ENCODE measurements at regions not wholly inside any gene's neighbourhood (a gene's known extent, or its start where the extent isn't known, plus 50 kb on each side); places are given as distances from the start of the nearest gene placed in this dataset.

DNA sequence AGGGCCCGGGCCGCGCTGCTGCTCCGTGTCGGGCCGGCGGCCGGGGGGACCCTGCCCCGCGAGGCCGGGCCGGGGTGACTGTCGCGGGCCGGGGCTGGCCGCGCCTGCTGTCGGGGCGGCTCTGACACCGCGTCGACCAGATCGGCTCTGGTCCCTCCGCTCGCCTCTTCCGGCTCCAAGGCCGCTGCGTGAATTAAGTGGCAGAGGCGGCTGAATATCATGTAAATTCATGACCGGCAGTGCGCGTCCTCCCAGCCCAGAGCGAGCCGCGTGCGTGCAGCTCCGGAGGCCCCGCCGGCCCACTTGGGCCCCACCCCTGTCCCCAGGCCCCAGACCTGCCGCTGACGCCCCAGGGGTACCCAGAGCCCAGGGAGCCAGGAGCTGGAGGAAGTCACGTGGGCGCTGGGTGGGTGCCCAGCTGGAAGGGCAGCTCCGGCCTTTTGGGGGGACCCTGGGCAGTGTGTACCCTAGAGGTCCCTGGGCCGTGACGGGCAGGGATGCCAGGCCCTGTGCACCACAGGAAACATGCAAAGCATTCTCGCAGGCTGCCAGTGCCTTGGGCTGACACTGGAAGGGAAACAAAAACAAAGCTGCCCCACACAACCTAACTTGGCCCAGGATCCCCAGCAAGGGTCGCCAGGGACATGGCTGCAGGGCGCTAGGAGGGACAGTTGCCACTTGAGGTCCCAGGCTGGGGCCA is 584.0 kb upstream of the MKI67 start:
- ChIA-PET POLR2A (no interaction called here), CTCF (no interaction called here)
- Histone ChIP-seq H3K9me3 (ENCODE audit: control insufficient read depth in 2 of 3, low read length in 3 of 3) (no peaks in the 10 kb centered on the region), H3K4me1 (ENCODE audit: control insufficient read depth in 2 of 2, insufficient read depth in 2 of 2, low read length in 2 of 2) (no peaks in the 10 kb centered on the region), H3K36me3 (ENCODE audit: control insufficient read depth in 2 of 3, insufficient read depth in 3 of 3, low read length in 3 of 3) (no peaks in the 10 kb centered on the region), H3K27ac (ENCODE audit: low read depth, low read length) (no peak overlapping the region), H3K27me3 (ENCODE audit: control insufficient read depth in 2 of 2, insufficient read depth in 2 of 2, low read length in 2 of 2) (no peaks in the 10 kb centered on the region), H3K4me3 (ENCODE audit: low read length) (no peak overlapping the region)
- Mint-ChIP-seq H3K27me3 (peaks cover 10 to 40% (median 24%) of the 10 kb centered on the region in 5 donors), H3K36me3 (no peaks in the 10 kb centered on the region), H3K4me1 (no peaks in the 10 kb centered on the region), H3K4me3 (no peak overlapping the region), H3K27ac (no peak overlapping the region), H3K9me3 (peaks cover 0 to 6% (median 1%) of the 10 kb centered on the region in 11 donors)
- DNase-seq, result no peak
- intact Hi-C loops (cut with micrococcal nuclease), result no loop called here
- ATAC-seq, result peak; percentile 36

DNA sequence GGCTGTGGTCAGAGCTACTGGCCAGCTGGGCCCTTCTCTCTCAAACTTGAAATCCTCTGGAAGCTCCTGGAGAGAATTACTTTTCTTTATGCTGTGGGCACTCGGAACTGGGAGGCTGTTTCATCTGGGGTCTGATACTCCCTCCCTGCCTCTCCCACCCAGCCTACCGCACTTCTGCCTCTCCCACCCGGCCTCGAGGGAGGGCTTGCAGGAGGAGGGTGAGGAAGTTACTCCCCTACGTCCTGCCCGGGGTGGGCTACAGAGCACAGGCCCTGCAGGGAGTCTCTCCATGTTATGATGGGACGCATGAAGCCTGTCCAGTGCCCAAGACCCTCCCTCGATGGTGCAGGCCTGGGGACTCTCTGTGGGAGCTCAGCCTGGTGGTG is 584.6 kb upstream of the MKI67 start:
- peaks cover 0 to 6% (median 0%) of the 10 kb centered on the region in 11 donors for H3K9me3 Mint-ChIP-seq
- no peak for ATAC-seq
- H3K9me3 ChIP-seq (ENCODE audit: control insufficient read depth in 2 of 3, low read length in 3 of 3), result no peaks in the 10 kb centered on the region
- no peaks in the 10 kb centered on the region for H3K4me1 ChIP-seq (ENCODE audit: control insufficient read depth in 2 of 2, insufficient read depth in 2 of 2, low read length in 2 of 2)
- ChIA-PET CTCF (no interaction called here), POLR2A (no interaction called here)
- no peak overlapping the region for H3K4me3 ChIP-seq (ENCODE audit: low read length)
- no peaks in the 10 kb centered on the region for H3K36me3 ChIP-seq (ENCODE audit: control insufficient read depth in 2 of 3, insufficient read depth in 3 of 3, low read length in 3 of 3)
- H3K4me3 Mint-ChIP-seq, result no peak overlapping the region
- peaks cover 10 to 46% (median 24%) of the 10 kb centered on the region in 5 donors for H3K27me3 Mint-ChIP-seq
- intact Hi-C loops (cut with micrococcal nuclease), result no loop called here
- DNase-seq, result no peak
- no peak overlapping the region for H3K27ac Mint-ChIP-seq
- H3K27me3 ChIP-seq (ENCODE audit: control insufficient read depth in 2 of 2, insufficient read depth in 2 of 2, low read length in 2 of 2), result no peaks in the 10 kb centered on the region
- H3K36me3 Mint-ChIP-seq, result no peaks in the 10 kb centered on the region
- H3K4me1 Mint-ChIP-seq, result no peaks in the 10 kb centered on the region
- H3K27ac ChIP-seq (ENCODE audit: low read depth, low read length), result no peak overlapping the region

DNA sequence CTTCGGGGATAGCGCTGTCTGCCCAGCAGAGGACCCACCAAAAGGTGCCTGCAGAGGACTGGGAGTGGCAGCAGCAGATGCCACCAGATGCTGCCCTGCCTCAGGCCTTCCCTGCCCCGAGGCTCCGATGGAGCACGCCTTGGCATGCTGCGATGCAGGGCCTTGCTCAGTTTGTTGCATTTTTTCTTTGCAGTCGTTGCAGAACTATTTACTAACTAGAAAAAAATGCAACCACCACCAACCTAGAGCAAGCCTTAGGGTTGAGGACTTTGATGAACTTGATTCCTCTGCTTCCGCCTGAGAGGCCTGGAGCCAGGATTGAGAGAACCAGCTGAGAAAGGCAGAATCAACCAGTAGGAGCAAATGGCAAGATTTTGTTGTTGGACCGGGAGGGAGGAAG is 585.6 kb upstream of the MKI67 start:
- Mint-ChIP-seq H3K4me1 (no peaks in the 10 kb centered on the region), H3K4me3 (no peak overlapping the region), H3K27ac (no peak overlapping the region), H3K9me3 (peaks cover 0 to 6% (median 0%) of the 10 kb centered on the region in 11 donors), H3K27me3 (peaks cover 10 to 42% (median 24%) of the 10 kb centered on the region in 5 donors), H3K36me3 (no peaks in the 10 kb centered on the region)
- H3K4me1 ChIP-seq (ENCODE audit: control insufficient read depth in 2 of 2, insufficient read depth in 2 of 2, low read length in 2 of 2), result no peaks in the 10 kb centered on the region
- ATAC-seq (no peak), DNase-seq (no peak)
- H3K27me3 ChIP-seq (ENCODE audit: control insufficient read depth in 2 of 2, insufficient read depth in 2 of 2, low read length in 2 of 2), result no peaks in the 10 kb centered on the region
- CTCF ChIA-PET, result no interaction called here
- no peaks in the 10 kb centered on the region for H3K9me3 ChIP-seq (ENCODE audit: control insufficient read depth in 2 of 3, low read length in 3 of 3)
- no peak overlapping the region for H3K27ac ChIP-seq (ENCODE audit: low read depth, low read length)
- H3K36me3 ChIP-seq (ENCODE audit: control insufficient read depth in 2 of 3, insufficient read depth in 3 of 3, low read length in 3 of 3), result no peaks in the 10 kb centered on the region
- intact Hi-C loops (cut with micrococcal nuclease), result no loop called here
- no peak overlapping the region for H3K4me3 ChIP-seq (ENCODE audit: low read length)
- POLR2A ChIA-PET, result no interaction called here

DNA sequence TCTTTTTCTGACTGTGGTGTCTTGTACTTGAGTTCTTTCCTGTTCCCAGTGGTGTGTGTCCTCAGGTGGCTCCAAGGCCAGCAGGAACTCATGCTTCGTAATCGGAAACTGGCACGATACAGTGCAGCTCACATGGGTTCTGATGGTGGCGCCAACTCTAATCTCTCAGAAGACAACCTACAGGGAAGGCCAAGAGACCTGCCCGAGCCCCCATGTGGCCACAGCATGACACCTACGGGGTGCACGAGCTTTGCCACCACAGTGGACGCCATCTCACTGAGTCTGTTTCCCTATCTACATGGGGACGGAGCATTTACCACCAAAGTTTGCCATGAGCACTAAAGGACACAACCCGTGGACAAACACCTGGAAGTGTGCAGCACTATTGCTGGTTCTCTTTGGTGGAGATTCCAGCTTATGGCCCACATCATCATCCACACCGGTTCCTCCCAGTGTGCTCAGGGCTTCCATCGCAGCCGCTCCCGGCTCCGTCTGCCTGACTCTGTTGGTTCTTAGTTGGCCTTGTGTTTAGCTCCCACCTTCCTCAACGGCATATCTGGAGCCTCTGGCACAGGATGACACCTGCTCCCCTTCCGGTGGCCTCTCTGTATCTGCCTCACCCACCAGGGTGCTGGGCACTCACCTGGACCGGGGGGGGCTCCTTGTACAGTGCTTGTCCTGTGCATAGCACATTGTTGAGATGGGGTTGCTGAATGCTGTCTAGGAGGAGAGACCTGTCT is 586.6 kb upstream of the MKI67 start:
- Histone ChIP-seq H3K4me3 (ENCODE audit: low read length) (no peak overlapping the region), H3K4me1 (ENCODE audit: control insufficient read depth in 2 of 2, insufficient read depth in 2 of 2, low read length in 2 of 2) (no peaks in the 10 kb centered on the region), H3K36me3 (ENCODE audit: control insufficient read depth in 2 of 3, insufficient read depth in 3 of 3, low read length in 3 of 3) (no peaks in the 10 kb centered on the region), H3K9me3 (ENCODE audit: control insufficient read depth in 2 of 3, low read length in 3 of 3) (no peaks in the 10 kb centered on the region), H3K27ac (ENCODE audit: low read depth, low read length) (no peak overlapping the region), H3K27me3 (ENCODE audit: control insufficient read depth in 2 of 2, insufficient read depth in 2 of 2, low read length in 2 of 2) (no peaks in the 10 kb centered on the region)
- Mint-ChIP-seq H3K27me3 (peaks cover 10 to 42% (median 24%) of the 10 kb centered on the region in 5 donors), H3K4me1 (no peaks in the 10 kb centered on the region), H3K27ac (no peak overlapping the region), H3K9me3 (peaks cover 0 to 4% (median 0%) of the 10 kb centered on the region in 11 donors), H3K36me3 (no peaks in the 10 kb centered on the region), H3K4me3 (no peak overlapping the region)
- POLR2A ChIA-PET, result no interaction called here
- DNase-seq, result no peak
- intact Hi-C loops (cut with micrococcal nuclease), result no loop called here
- no peak for ATAC-seq
- CTCF ChIA-PET, result no interaction called here

DNA sequence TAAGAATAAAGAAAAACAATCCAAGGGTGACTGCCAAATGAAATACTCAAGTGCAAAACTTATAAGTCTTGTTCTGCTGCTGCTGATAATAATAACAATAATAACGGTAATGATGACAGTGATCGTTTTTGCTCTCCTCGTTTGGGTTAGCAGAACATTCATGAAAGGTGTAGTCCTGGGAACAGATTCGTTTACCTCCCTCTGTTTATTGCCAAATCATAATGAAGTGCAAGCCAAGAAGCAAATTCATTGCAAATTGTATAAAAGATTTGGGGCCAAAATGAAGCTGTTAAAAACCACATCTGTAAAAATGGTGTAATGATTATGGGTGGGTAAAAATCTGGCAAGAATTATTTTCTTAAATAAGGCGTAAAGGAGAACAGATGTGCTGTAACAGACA is 587.2 kb upstream of the MKI67 start:
- no peak overlapping the region for H3K4me3 Mint-ChIP-seq
- intact Hi-C loops (cut with micrococcal nuclease), result no loop called here
- H3K36me3 Mint-ChIP-seq, result no peaks in the 10 kb centered on the region
- DNase-seq (no peak), ATAC-seq (no peak)
- CTCF ChIA-PET, result no interaction called here
- no peaks in the 10 kb centered on the region for H3K36me3 ChIP-seq (ENCODE audit: control insufficient read depth in 2 of 3, insufficient read depth in 3 of 3, low read length in 3 of 3)
- H3K4me1 Mint-ChIP-seq, result no peaks in the 10 kb centered on the region
- peaks cover 8 to 42% (median 24%) of the 10 kb centered on the region in 5 donors for H3K27me3 Mint-ChIP-seq
- peaks cover 0 to 4% (median 0%) of the 10 kb centered on the region in 11 donors for H3K9me3 Mint-ChIP-seq
- no peaks in the 10 kb centered on the region for H3K9me3 ChIP-seq (ENCODE audit: control insufficient read depth in 2 of 3, low read length in 3 of 3)
- no peak overlapping the region for H3K27ac Mint-ChIP-seq
- no peaks in the 10 kb centered on the region for H3K4me1 ChIP-seq (ENCODE audit: control insufficient read depth in 2 of 2, insufficient read depth in 2 of 2, low read length in 2 of 2)
- H3K27me3 ChIP-seq (ENCODE audit: control insufficient read depth in 2 of 2, insufficient read depth in 2 of 2, low read length in 2 of 2), result no peaks in the 10 kb centered on the region
- H3K4me3 ChIP-seq (ENCODE audit: low read length), result no peak overlapping the region
- POLR2A ChIA-PET, result no interaction called here
- H3K27ac ChIP-seq (ENCODE audit: low read depth, low read length), result no peak overlapping the region

DNA sequence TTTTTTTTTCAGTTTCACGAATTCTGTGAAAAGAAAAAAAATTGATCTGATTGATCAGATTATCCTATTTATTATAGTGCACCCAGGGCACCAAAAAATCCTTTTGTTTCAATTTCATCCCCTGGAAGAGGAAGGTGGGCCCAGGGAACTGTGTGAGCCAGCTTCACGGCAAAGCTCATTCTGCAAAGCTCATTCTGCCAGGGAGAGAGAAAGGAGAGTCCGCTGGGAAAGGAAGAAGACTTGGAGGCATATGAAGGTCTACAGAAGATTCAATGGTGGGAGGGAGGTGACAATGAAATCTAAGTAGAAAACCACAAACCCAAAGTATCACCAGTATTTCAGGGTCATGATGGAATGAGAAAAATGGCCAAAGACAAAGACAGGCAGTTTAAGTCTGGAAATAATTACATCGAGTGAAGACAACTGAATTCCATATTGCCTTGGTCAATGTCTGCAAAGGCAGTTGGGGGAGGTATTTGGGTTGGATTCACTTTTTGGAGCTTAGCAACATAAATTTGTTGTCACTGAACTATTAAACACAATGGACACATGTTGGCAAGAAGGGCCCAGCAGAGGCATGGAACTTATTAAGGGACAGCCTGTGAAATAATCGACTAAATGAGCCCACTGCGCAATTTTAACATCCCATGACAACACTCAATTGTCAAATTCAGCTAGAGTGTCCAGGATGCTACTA is 587.8 kb upstream of the MKI67 start:
- Histone ChIP-seq H3K27ac (ENCODE audit: low read depth, low read length) (no peak overlapping the region), H3K27me3 (ENCODE audit: control insufficient read depth in 2 of 2, insufficient read depth in 2 of 2, low read length in 2 of 2) (no peaks in the 10 kb centered on the region), H3K4me3 (ENCODE audit: low read length) (no peak overlapping the region), H3K4me1 (ENCODE audit: control insufficient read depth in 2 of 2, insufficient read depth in 2 of 2, low read length in 2 of 2) (no peaks in the 10 kb centered on the region), H3K36me3 (ENCODE audit: control insufficient read depth in 2 of 3, insufficient read depth in 3 of 3, low read length in 3 of 3) (no peaks in the 10 kb centered on the region), H3K9me3 (ENCODE audit: control insufficient read depth in 2 of 3, low read length in 3 of 3) (no peaks in the 10 kb centered on the region)
- Mint-ChIP-seq H3K9me3 (peaks cover 0 to 4% (median 0%) of the 10 kb centered on the region in 11 donors), H3K27me3 (peaks cover 7 to 42% (median 23%) of the 10 kb centered on the region in 5 donors), H3K36me3 (no peaks in the 10 kb centered on the region), H3K27ac (no peak overlapping the region), H3K4me3 (no peak overlapping the region), H3K4me1 (no peaks in the 10 kb centered on the region)
- ChIA-PET CTCF (no interaction called here), POLR2A (no interaction called here)
- intact Hi-C loops (cut with micrococcal nuclease), result no loop called here
- DNase-seq (no peak), ATAC-seq (no peak)
